Adrenal gland (tissue), 5 donors: ENCODE measurements at regions not wholly inside any gene's neighbourhood (a gene's known extent, or its start where the extent isn't known, plus 50 kb on each side); places are given as distances from the start of the nearest gene placed in this dataset.

ENCODE experiments used
- POLR2A ChIP-seq, 2 donors: fragments of 450-650 bp; IDR thresholded peaks; one replicate each; pipeline ENCODE4 v1.6.1; 2017; ENCODE audit warnings: antibody characterized with exemption in 2 of 2, mild to moderate bottlenecking in 2 of 2, moderate library complexity in 1 of 2
- TF ChIP-seq, protein P1 (sequence below), 6 experiments: fragments of 450-650 bp in 4 of 6; fragments of 200-600 bp in 2 of 6; sonication (generic) in 1 of 6; IDR thresholded peaks; 1 replicate in 5 of 6; 2 replicates in 1 of 6; pipeline versions ENCODE4 v1.5.1 to v1.8.0; 2016 to 2021; ENCODE audit warnings: antibody characterized with exemption in 6 of 6, mild to moderate bottlenecking in 2 of 6, moderate library complexity in 1 of 6
- donor health status: DM: no; HTN: no; CAD: no.

- no peak for TF ChIP-seq POLR2A (IDR thresholded peaks at IDR 0.05)
- TF ChIP-seq, protein P1, sequence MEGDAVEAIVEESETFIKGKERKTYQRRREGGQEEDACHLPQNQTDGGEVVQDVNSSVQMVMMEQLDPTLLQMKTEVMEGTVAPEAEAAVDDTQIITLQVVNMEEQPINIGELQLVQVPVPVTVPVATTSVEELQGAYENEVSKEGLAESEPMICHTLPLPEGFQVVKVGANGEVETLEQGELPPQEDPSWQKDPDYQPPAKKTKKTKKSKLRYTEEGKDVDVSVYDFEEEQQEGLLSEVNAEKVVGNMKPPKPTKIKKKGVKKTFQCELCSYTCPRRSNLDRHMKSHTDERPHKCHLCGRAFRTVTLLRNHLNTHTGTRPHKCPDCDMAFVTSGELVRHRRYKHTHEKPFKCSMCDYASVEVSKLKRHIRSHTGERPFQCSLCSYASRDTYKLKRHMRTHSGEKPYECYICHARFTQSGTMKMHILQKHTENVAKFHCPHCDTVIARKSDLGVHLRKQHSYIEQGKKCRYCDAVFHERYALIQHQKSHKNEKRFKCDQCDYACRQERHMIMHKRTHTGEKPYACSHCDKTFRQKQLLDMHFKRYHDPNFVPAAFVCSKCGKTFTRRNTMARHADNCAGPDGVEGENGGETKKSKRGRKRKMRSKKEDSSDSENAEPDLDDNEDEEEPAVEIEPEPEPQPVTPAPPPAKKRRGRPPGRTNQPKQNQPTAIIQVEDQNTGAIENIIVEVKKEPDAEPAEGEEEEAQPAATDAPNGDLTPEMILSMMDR (IDR thresholded peaks at IDR 0.05), result no peak
These were observed 320.0 kb downstream of the TEX29 start for GRCh38 chr13:111640476-111640875.
